Peyer's patch (tissue), 4 donors: ENCODE measurements at regions not wholly inside any gene's neighbourhood (a gene's known extent, or its start where the extent isn't known, plus 50 kb on each side); places are given as distances from the start of the nearest gene placed in this dataset.

Experiments
- POLR2A ChIP-seq, 2 donors: fragments of 450-650 bp; IDR thresholded peaks; one replicate each; pipeline ENCODE4 v1.5.1; 2017; ENCODE audit warnings: antibody characterized with exemption in 2 of 2, mild to moderate bottlenecking in 2 of 2, moderate library complexity in 2 of 2
- TF ChIP-seq, protein P1 (sequence below), 6 experiments: fragments of 450-650 bp in 4 of 6; fragments of 200-600 bp in 2 of 6; sonication (generic) in 1 of 6; IDR thresholded peaks; one replicate each; pipeline ENCODE4 v1.5.1; 2017 to 2019; ENCODE audit warnings: antibody characterized with exemption in 6 of 6, mild to moderate bottlenecking in 3 of 6, moderate library complexity in 1 of 6

GRCh38 chr2:199659207-199659606, 191.8 kb downstream of the FTCDNL1 start:
- TF ChIP-seq, protein P1, sequence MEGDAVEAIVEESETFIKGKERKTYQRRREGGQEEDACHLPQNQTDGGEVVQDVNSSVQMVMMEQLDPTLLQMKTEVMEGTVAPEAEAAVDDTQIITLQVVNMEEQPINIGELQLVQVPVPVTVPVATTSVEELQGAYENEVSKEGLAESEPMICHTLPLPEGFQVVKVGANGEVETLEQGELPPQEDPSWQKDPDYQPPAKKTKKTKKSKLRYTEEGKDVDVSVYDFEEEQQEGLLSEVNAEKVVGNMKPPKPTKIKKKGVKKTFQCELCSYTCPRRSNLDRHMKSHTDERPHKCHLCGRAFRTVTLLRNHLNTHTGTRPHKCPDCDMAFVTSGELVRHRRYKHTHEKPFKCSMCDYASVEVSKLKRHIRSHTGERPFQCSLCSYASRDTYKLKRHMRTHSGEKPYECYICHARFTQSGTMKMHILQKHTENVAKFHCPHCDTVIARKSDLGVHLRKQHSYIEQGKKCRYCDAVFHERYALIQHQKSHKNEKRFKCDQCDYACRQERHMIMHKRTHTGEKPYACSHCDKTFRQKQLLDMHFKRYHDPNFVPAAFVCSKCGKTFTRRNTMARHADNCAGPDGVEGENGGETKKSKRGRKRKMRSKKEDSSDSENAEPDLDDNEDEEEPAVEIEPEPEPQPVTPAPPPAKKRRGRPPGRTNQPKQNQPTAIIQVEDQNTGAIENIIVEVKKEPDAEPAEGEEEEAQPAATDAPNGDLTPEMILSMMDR (IDR thresholded peaks at IDR 0.05), result no peak
- TF ChIP-seq POLR2A (IDR thresholded peaks at IDR 0.05), result no peak
